ENCODE measurements at regions not wholly inside any gene's neighbourhood (a gene's known extent, or its start where the extent isn't known, plus 50 kb on each side); places are given as distances from the start of the nearest gene placed in this dataset.
"Not testable (repeated sequence)": the region's sequence is repeated elsewhere in the genome, so short reads cannot be mapped to it uniquely, and the experiment has no call there.

DNA sequence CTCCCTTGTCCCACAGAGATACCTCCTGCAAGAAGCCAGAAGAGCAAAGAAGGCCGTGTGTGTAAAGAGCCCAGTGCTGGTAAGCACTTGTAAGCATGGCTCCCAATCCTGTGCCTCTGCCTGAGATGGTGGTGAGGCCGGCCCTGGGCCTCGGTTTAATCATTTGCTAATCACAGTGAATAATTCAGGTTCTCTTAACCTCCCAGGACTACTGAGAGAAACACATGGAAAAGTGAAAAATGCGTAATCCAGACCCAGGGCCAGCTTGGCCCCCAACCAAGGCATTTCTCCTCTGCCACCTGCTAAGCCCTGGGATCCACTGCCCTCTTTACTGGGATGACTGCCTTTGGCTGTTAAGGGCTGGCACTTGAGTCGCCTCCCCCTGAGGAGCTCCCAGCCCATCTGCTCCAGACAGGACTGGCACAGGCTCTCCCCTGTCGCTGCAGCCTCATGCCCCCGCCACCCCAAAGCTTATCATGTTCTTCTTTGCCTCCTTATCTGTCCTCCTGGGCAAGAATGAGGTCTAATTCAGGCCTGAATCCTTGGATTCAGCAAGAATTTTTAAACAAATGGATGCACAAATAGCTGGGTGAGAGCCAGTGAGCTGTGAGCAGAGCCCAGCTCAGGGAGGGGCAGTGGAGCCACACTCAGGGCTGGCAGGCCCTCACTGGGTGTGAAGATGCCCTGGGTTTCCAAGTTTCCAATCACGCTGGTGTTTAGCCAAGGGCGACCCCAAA is 193.9 kb upstream of the HS6ST1 start:
- intact Hi-C loops (cut with DNase I), result no loop called here
- DNase-seq (ENCODE audit: low spot score), result peak; percentile 68

DNA sequence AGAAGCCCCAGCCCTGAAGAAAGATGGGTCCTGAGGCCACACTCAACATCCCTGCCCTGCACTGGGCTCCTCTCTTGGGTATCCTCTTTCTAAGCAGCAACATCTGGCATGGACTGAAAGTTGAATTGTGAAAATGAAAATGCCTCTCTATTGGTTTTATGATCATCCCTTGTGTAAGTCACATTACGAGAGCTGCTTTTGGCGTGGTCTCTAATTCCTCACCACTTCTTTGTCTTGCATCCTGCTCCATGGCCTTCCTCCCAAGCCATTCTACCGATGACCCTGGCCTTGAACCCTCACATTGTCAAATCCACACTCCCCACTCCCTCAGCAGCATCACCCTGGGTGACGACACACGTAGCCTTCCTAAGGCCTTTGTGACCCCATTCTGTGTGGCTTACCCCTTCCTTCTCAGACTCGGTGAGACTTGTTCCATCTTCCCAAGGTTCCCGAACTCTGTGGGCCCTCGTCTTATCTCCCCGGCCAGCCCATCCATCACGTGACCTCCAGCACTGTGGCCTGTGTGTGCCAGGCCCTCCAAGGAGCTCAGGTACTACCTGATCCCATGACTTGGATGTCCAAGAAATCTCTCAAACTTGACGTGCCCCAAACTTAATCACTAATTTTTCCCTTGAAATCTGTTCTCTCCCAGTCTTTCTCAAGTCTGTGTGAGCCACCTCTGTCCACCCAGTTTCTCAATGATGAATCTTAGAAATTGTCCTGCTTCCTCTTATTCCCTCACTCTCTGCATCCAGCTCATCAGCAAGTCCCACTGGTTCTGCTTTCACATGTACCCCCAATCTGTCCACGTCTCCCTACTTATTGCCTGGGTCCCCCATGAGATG is 194.7 kb upstream of the HS6ST1 start:
- DNase-seq (ENCODE audit: low spot score), result peak; percentile 44
- intact Hi-C loops (cut with DNase I), result no loop called here

DNA sequence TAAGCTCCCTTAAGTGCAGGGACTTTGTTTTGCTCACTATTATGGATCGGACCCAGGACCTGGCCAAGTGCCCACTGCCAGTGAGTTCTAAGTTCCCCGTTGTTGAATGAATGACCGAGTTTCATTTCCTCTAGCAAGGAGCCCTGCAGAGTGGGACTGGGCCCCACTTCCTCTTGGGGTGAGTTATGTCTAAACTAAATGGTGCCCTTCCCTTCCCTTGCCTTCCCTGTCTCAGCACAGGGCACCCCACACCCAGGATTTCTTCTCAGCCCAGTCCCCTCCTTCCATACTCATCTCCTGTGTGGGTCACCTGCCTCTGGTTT is 195.3 kb upstream of the HS6ST1 start:
- DNase-seq (ENCODE audit: low spot score), result peak; percentile 82
- intact Hi-C loops (cut with DNase I), result no loop called here

DNA sequence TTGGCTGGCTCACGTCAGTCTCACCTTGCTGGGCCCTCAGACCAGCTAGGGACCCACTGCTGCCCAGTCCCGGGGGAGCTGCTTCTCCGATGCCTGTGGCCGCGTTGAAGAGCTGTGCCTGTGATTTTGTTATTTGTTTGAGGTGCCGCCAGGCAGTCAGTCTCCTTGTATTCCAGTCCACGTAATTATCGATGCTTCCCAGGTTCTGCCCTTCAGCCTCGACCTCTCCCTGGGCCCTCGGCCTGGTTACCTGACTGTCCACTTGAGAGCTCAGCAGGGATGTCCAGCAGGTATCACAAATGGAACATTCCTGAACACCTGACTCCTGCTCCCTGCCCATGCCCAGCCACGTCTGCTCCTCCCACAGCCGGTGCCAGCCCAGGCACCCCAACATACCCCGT is 195.9 kb upstream of the HS6ST1 start:
- peak; percentile 51 for DNase-seq (ENCODE audit: low spot score)
- intact Hi-C loops (cut with DNase I), result no loop called here

DNA sequence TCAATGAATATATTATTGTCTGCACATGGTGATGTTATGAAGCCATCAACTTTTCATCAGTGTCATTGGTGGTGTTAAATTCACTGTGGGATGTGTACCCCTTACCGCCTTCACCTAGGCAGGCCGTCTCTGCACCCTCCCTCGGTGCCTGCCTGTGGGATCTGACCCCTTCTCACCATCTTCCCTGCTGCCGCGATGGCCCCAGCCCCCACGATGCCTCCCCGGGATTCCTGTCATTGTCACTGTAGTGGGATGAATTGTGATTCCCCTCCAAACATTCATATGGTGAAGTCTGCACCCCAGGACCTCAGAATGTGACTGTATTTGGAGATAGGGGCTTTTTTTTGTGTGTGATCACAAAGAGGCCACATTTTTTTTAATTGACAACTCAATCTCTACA is 198.3 kb upstream of the HS6ST1 start:
- intact Hi-C loops (cut with DNase I), result no loop called here
- DNase-seq (ENCODE audit: low spot score), result no peak

DNA sequence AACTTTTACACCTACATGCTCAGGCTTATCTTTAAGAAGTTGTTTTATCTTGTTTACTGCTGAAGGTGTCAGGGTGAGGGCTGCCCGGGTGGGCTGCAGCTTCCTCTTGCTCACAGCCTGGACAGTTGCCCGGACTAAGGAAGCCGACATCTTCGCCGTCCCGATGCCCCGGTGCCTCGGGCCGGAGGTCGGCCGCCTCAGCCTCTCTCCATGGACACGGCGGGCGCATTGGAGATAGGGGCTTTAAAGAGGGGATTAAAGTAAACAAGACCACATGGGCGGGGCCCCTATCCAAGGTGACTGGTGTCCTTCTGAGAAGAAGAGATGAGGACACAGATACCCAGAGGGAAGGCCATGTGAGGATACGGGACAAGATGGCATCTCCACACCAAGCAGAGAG is 200.4 kb upstream of the HS6ST1 start:
- intact Hi-C loops (cut with DNase I); DNase-seq (ENCODE audit: low spot score): not testable (repeated sequence)

DNA sequence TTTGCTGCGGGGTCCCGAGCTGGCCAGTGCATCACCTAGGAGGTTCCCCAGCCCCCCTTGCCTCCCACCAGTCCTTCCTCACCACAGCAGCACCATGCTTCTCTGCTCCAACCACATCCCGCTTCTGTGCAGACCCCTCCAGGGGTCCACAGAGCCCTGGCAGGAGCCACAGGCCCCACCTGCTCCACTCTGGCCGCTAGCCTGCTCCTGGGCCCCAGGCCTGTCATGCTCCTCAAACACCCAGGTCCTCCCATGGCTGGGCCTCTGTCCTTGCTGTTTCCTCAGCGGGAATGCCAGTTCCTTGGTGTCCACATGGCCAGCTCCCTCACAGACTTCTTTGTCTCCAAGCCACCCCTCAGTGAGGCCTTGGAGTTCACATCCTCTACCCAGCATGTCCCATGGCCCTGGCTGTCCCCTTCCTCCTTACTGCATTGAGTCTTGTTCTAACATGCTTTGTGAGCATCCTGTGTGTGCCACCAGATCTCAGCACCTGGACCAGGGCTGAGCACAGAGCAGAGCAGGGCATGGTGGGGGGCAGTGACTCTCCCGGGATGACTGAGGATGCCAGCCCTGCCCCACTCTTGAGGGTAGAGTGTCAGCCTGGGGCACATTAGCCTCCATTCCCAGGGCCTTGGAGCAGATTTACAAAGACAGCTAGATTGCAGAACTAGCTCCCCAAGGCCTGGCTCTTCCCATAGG is 201.0 kb upstream of the HS6ST1 start:
- DNase-seq (ENCODE audit: low spot score), result no peak
- intact Hi-C loops (cut with DNase I), result loop anchor here in 1 of 2 donors (10.0 kb wide), 1 partner anchor 205 kb away; the partner anchor contains the start of gene HS6ST1

DNA sequence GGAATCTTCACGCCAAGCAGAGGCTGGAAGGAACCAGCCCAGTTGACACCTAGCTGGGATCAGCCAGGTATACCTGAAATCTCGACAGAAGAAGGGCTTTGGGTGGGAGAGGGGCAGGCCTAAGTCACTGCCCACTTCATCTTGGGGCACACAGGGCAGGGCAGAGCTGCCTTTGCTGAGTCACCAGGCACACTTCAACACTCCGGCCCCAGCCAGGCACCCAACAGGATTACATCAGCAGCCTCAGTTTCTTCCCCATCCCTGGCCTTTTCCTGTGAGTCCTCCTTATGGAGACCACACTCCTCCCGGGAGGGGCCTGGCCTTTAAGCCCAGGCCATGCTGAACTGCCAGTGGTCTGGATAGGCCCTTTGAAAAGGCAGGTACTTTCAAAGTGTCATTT is 201.7 kb upstream of the HS6ST1 start:
- no peak for DNase-seq (ENCODE audit: low spot score)
- intact Hi-C loops (cut with DNase I), result loop anchor here in 1 of 2 donors (10.0 kb wide), 1 partner anchor 206 kb away; the partner anchor contains the start of gene HS6ST1

DNA sequence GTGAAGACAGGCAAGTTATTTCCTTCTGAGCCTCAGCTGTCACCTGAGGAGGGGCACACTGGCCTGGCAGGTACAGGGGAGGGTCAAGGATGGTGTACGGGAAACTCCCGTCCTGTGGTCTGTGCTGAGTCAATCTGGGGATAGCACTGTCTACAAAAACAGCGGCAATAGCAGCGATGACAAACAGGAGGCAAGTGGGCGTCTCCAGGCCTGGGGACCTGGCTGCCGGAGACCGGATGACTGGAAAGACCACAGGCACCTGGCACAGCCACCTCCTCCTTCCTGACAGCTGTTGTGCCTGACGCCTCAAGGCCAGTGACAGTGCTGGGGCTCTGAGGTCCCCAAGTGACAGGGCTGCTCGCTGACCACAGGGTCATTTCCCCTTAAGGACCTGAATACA is 202.1 kb upstream of the HS6ST1 start:
- intact Hi-C loops (cut with DNase I), result loop anchor here in 1 of 2 donors (10.0 kb wide), 1 partner anchor 206 kb away; the partner anchor contains the start of gene HS6ST1

DNA sequence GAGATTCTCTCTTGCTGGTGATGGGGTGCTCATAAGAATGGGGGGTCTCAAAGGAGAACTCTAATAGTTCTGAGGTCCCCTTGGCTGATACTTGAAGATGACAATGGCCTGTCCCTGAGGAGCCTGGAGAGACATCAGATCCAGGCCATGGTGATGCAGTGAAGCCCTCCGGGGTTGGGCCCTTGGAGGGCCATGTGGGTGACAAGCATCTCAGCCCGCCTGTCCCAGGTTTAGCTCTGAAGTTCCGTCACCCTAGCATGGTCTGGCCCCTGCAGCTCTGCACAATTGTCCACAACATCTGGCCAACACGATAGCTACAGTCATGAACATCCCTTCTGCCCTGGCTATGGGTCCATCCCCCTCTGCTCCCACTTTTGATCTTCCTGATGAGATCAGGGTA is 202.8 kb upstream of the HS6ST1 start:
- intact Hi-C loops (cut with DNase I), result loop anchor here in 1 of 2 donors (10.0 kb wide), 1 partner anchor 207 kb away; the partner anchor contains the start of gene HS6ST1
- DNase-seq (ENCODE audit: low spot score), result no peak

More for the DNA sequence above, 202.1 kb upstream of the HS6ST1 start:
- no peak for DNase-seq (ENCODE audit: low spot score)

DNA sequence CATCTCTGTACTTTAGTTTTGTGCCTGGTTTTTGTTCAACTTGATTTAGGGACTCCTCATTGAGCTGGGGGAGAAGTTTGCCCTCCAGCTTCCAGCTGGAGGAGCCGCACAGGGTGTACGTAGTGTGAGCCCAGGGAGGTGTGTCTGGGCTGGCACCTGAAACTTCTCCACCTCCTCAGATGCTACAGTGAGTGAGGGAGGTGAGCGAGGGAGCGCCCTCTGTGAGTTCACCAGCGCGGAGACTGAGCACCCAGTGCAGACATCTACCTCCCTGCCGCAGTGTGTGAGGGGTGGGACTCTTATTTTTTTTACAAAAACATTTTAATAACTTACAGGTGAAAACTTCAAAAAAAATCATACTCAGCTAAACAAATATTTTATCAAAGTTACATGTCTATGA is 204.2 kb upstream of the HS6ST1 start:
- no peak for DNase-seq (ENCODE audit: low spot score)
- intact Hi-C loops (cut with DNase I), result loop anchor here in 1 of 2 donors (10.0 kb wide), 1 partner anchor 208 kb away; the partner anchor contains the start of gene HS6ST1

DNA sequence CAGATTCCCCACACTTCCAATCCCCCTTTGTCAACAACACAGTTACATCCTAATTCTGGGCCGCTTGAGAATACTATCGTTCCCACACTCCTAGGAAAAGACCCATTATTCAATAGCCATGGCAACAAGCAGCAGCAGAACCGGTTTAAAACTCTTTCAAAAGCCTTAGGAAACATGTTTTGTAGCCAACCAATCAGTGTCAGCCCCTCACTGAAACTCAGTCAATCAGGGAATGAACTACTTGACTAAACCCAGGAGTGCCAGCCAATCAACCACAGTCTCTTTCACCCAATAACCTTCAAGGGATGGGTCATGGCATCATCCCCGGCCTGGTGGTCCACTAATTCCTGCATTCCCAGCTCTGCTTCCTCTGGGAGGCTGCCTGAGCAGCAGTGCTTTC is 204.8 kb upstream of the HS6ST1 start:
- no peak for DNase-seq (ENCODE audit: low spot score)
- intact Hi-C loops (cut with DNase I), result loop anchor here in 1 of 2 donors (10.0 kb wide), 1 partner anchor 209 kb away; the partner anchor contains the start of gene HS6ST1

DNA sequence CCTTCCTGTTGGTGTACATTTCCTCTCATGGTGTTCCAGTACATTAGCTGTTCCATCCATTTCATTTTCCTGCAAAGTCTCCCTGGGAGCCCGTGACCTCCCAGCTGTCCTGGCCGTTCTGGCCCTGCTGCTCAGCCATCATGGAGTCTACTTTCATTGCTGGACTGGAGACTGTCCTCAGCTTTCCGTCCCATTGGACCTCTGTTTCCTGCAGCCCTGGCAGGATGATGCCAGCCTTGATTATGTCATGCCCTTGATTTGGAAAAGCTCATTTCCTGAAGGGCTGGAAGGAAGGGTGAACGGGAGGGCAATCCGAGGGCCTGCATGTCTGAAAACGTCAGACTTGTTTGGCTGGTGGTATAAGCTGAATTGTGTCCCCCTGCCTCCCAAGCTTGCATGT is 205.5 kb upstream of the HS6ST1 start:
- intact Hi-C loops (cut with DNase I), result loop anchor here in 1 of 2 donors (10.0 kb wide), 1 partner anchor 209 kb away; the partner anchor contains the start of gene HS6ST1
- no peak for DNase-seq (ENCODE audit: low spot score)

DNA sequence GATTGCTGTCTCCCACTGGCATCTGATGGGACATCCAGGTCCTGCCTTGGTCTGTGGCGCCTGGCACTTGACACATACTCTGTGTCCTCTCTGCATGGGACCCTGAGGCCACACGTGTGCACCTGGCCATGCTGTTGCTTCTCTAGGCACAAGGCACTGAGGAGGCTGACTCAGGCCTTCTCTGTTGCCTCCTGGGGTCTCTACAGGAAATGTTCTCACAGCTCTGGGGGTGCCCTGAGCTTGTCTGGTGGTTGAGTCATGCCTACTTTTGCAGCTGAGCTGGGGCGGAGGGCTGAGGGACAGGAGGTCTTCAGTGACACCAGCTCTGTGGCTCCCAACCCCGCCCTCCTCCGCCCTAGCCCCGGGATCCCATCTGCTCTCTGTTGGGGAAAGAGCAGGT is 207.0 kb upstream of the HS6ST1 start:
- no peak for DNase-seq (ENCODE audit: low spot score)
- intact Hi-C loops (cut with DNase I), result loop anchor here in 1 of 2 donors (10.0 kb wide), 1 partner anchor 211 kb away; the partner anchor contains the start of gene HS6ST1

DNA sequence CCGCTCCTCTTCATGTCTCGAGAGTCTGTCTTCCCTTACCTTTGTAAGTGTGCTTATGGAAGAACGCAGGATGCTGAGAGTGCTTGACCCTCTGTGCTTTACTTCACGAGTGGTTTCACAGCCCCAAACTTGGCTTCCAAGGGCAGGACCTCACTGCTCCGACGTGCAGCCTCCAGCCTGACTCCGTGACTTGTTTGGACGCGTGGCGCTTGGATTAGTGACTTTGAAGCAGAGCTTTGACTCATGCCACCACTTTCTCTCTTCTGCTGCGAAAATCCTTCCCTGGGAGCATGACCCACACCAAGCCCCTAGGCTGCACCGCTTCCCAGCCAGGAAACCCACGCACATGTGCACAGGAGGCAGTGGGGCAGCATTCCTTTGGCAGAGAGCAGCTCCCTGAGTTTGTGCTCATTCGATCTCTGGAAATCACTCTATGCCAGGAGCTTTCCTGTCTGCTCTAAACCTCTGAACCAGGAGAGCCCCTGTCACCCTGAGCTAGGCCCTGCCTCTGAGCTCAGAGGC is 207.8 kb upstream of the HS6ST1 start:
- intact Hi-C loops (cut with DNase I), result loop anchor here in 1 of 2 donors (10.0 kb wide), 1 partner anchor 212 kb away; the partner anchor contains the start of gene HS6ST1
- DNase-seq (ENCODE audit: low spot score), result no peak

DNA sequence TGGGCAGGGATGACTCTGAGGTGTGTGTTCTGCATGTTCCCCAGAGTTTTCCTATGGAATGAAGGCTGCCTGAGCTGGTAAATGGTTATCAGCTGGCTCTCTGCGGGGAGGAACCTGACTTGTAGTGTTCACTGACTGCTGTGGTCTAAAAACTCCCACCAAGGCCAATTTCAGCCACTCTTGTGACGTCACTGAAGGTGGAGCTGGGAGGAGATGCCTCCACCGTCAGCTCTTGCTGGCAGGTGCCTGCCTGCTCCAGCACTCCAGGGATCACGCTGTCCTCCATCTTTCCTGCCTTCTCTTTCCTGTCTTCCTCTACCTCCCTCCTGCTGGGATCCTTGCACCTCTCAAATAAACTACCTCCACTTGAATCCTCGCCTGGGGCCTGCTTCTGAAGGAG is 209.5 kb upstream of the HS6ST1 start:
- intact Hi-C loops (cut with DNase I), result loop anchor here in 1 of 2 donors (10.0 kb wide), 1 partner anchor 213 kb away; the partner anchor contains the start of gene HS6ST1
- no peak for DNase-seq (ENCODE audit: low spot score)

DNA sequence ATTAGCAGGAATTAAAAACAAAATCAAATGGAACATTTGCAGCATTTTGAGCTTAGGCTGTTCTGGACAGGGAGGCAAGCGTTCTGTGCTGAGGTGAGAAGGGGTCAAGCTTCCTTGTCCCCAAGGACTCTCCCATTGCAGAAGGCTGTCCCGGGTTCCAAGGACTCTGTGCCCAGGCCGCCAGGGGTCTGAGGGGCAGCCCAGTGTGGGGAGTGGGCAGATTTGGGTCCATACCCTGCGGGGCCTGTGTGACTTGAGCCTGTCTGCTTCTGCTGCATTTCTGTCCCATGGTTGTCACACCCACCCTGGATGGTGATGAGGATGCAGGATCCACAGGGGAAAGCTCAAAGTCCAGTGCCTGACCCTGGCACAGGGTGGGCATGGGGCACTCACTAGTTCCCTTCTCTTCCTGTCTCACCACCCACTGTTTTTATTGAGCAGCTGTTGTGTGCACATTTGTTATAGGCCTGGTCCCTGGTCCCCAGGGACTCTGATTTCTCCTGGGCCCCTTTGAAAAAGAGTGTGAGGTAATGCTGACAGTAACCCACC is 211.4 kb upstream of the HS6ST1 start:
- intact Hi-C loops (cut with DNase I), result no loop called here
- no peak for DNase-seq (ENCODE audit: low spot score)

DNA sequence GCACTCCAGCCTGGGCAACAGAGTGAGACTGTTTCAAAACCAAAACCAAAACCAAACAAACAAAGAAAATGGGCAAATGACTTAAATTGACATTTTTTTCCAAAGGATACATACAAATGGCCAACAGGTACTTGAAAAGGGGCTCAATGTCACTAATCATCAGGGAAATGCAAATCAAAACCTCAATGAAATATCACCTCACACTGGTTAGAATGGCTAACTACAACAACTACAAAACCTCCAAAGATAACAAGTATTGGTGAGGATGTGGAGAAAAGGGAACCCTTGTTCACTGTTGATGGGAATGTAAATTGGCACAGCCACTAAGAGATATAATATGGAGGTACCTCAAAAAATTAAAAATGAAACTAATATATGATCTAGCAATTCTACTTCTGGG is 213.2 kb upstream of the HS6ST1 start:
- intact Hi-C loops (cut with DNase I), result no loop called here

DNA sequence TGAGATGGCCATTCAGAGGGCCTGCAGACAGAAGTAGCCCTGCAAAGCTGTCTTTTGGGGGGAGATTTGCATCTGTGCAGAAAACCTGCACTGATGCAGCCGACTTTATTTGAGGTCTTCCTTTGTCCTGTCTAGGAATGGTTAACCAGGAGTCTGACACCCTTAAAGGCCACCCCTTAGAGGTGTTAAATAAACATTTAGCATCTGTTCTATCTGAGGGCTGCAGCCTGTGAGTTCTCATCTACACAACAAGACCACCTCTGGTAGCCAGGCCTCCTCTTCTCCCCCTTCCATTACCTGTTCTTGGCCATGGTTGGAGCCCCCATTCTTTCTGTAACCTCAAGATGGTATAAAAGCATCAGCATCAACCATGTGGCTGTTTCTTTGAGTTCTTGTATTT is 214.4 kb upstream of the HS6ST1 start:
- no peak for DNase-seq (ENCODE audit: low spot score)
- intact Hi-C loops (cut with DNase I), result no loop called here

More for the DNA sequence above, 213.2 kb upstream of the HS6ST1 start:
- no peak for DNase-seq (ENCODE audit: low spot score)

Data from posterior vena cava (tissue), 2 donors.